HUES64 (cell line): ENCODE measurements at regions not wholly inside any gene's neighbourhood (a gene's known extent, or its start where the extent isn't known, plus 50 kb on each side); places are given as distances from the start of the nearest gene placed in this dataset.

Source experiments
- H3K27ac ChIP-seq: 2 replicates; pipeline ENCODE4 v1.7.0; 2013; ENCODE audit warnings: low read depth, low read length, inconsistent platforms
- H3K27me3 ChIP-seq: 2 replicates; pipeline ENCODE4 v1.6.1; 2013; ENCODE audit warnings: mild to moderate bottlenecking, low read length; ENCODE audit not compliant: insufficient read depth
- H3K36me3 ChIP-seq: 2 replicates; pipeline ENCODE4 v1.6.1; 2013; ENCODE audit warnings: mild to moderate bottlenecking, low read length; ENCODE audit not compliant: insufficient read depth
- H3K4me1 ChIP-seq: 2 replicates; pipeline ENCODE4 v1.6.1; 2013; ENCODE audit warnings: mild to moderate bottlenecking, low read length, moderate library complexity; ENCODE audit not compliant: insufficient read depth
- H3K4me3 ChIP-seq: 2 replicates; pipeline ENCODE4 v1.5.1; 2013; ENCODE audit warnings: mild to moderate bottlenecking, low read length, moderate library complexity
- H3K9ac ChIP-seq: 2 replicates; pipeline ENCODE4 v1.6.1; 2013; ENCODE audit warnings: mild to moderate bottlenecking, low read depth, low read length
- H3K9me3 ChIP-seq: 2 replicates; pipeline ENCODE4 v1.6.1; 2013; ENCODE audit warnings: low read depth, low read length; ENCODE audit not compliant: insufficient read depth
- WGBS: fragments of 150-250, 120-280 bp; methylation state at CpG from one replicate; pipeline ENCODE4 v1.1.7; 2013; ENCODE audit warnings: missing lambda C conversion rate; 5-methylcytosine and 5-hydroxymethylcytosine counted together

GRCh38 chr22:48490500-48491411 is 1336.9 kb downstream of the BRD1 start:
- Histone ChIP-seq H3K4me3 (peak overlapping the region; percentile 68), H3K9me3 (no peaks in the 10 kb centered on the region), H3K9ac (peak overlapping the region; percentile 34; the same call in 1 of the 2 replicates), H3K27me3 (peaks cover 41% of the 10 kb centered on the region), H3K36me3 (no peaks in the 10 kb centered on the region), H3K4me1 (peaks cover 11% of the 10 kb centered on the region), H3K27ac (no peak overlapping the region)
- 2% methylated on average over 49 of the region's 51 CpGs for WGBS

DNA sequence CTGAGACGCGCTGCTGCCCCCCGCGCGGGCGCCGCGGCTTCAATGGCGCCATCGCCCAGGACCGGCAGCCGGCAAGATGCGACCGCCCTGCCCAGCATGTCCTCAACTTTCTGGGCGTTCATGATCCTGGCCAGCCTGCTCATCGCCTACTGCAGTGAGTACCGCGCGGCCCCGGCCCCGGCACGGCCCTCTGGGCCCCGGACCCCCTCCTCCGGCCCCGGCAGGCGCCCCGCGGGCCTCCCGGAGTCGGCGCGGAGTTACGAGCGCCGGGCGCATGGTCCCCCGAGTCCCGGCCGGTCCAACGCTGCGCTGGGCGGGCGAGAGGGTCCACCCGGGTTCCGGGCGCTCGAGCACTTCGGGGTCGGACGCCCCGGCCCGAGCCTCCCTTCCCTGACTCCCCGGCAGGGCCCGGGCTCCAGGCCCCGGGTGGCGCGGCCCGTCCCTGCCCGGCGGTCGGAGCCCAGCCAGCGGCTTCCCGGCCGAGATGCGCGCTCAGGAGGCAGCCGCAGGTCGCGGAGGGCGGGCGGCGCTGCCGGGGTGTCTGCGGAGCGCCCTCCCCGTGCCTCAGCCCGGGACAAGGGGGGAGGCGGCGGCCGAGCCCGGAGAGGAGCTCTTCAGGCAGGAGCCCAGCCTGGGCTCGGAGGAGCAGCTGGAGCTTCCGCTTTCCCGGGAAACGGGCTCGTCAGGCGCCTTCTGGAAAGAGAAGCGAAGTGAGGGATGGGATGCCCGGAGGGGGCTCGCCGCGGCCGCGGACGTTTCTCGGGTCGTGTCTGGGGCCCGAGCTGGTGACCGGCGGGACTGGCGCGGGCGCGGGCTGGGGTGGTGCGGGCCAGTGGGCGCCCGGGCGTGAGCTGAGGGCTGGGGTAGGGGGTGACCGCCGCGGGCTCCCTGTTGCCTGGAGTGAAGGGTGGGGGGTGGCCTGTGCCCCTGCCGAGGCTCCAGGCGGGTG is 1337.8 kb downstream of the BRD1 start:
- Histone ChIP-seq H3K4me1 (peaks cover 11% of the 10 kb centered on the region), H3K27me3 (peaks cover 41% of the 10 kb centered on the region), H3K9ac (peak overlapping the region; percentile 72), H3K9me3 (no peaks in the 10 kb centered on the region), H3K4me3 (peak overlapping the region; percentile 68), H3K27ac (no peak overlapping the region), H3K36me3 (no peaks in the 10 kb centered on the region)
- under 1% methylated on average over 113 of the region's 113 CpGs for WGBS

DNA sequence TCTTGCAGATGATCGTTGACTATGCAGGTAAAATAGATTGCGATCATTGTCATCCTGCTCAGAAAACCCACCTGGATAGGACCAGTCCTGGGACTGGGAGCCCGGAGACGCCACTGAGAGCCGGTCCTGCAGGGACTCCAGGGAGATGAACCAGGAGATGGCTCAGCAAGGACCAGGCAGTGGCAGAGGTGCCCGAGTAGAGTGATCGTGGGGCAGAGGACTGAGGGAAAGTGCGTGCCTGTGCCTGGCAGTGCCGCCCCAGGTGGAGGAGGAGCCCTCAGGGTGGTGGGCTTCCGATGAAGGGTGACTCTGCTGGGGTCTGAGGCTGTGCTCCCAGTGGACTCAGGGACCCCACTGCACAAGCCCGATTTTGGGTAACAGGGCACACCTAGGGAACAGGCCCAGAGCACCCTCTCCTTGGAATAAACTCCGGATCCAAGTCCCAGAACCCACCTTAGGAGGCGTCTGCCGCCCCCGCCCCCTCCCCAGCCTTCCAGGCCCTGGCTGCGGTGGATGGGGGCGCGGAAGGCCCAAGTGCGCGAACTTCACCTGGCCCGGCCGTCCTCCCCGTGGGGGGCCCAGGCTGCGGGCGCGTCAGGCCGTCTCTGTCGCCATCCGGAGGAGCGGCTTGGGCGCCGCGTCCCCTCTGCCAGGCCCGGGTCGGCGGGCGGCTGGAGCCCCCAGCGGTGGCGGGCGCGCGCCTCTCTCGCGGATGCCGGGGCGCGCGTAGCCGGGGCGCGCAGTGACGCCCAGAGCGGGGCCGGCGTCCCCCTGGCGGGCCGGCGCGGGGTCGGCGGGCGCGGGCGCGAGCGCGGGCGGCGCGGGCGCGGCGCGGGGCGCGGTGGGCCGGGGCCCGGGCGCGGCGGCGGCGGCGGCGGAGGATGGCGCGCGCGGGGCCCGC is 1338.8 kb downstream of the BRD1 start:
- H3K36me3 ChIP-seq: no peaks in the 10 kb centered on the region
- no peaks in the 10 kb centered on the region for H3K9me3 ChIP-seq
- H3K4me1 ChIP-seq: peaks cover 14% of the 10 kb centered on the region
- H3K27ac ChIP-seq: no peak overlapping the region
- H3K27me3 ChIP-seq: peaks cover 41% of the 10 kb centered on the region
- no peak overlapping the region for H3K9ac ChIP-seq
- peak overlapping the region; percentile 68 for H3K4me3 ChIP-seq
- WGBS: 10% methylated on average over 90 of the region's 90 CpGs

GRCh38 chr22:48488149-48488551 is 1339.5 kb downstream of the BRD1 start:
- H3K9ac ChIP-seq: no peak overlapping the region
- no peaks in the 10 kb centered on the region for H3K9me3 ChIP-seq
- WGBS: 58% methylated on average over 5 of the region's 5 CpGs
- peaks cover 41% of the 10 kb centered on the region for H3K27me3 ChIP-seq
- H3K27ac ChIP-seq: no peak overlapping the region
- H3K4me1 ChIP-seq: peaks cover 15% of the 10 kb centered on the region
- no peak overlapping the region for H3K4me3 ChIP-seq
- no peaks in the 10 kb centered on the region for H3K36me3 ChIP-seq

GRCh38 chr22:48486558-48486957 is 1341.1 kb downstream of the BRD1 start:
- WGBS: 95% methylated on average over 4 of the region's 4 CpGs

DNA sequence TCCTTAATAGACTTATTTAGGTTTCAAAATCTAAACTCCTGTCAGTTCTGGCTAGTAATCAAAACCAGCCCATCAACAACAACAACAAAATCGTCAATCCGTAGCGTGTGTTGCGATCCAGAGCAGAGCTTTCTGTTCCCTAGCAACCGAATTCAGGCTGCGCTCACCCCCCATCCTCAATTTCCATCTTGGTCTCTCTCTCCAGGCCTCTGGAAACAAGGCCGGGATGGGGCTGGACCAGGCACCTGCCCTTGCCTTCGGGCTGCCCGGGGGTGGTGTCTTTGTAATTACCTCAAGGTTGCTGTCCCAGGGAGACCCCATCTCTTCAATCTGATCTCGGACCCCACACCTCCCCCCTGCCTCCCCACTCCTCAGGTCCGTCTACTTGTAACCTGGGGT is 1341.5 kb downstream of the BRD1 start:
- H3K27me3 ChIP-seq: peaks cover 31% of the 10 kb centered on the region
- H3K4me1 ChIP-seq: peaks cover 4% of the 10 kb centered on the region
- no peak overlapping the region for H3K4me3 ChIP-seq
- H3K27ac ChIP-seq: no peak overlapping the region
- no peak overlapping the region for H3K9ac ChIP-seq
- no peaks in the 10 kb centered on the region for H3K36me3 ChIP-seq
- no peaks in the 10 kb centered on the region for H3K9me3 ChIP-seq
- WGBS: 87% methylated on average over 11 of the region's 11 CpGs

More at GRCh38 chr22:48486558-48486957, 1341.1 kb downstream of the BRD1 start:
- Histone ChIP-seq H3K36me3 (no peaks in the 10 kb centered on the region), H3K9ac (no peak overlapping the region), H3K27me3 (peaks cover 36% of the 10 kb centered on the region), H3K4me3 (no peak overlapping the region), H3K9me3 (no peaks in the 10 kb centered on the region), H3K4me1 (peaks cover 8% of the 10 kb centered on the region), H3K27ac (no peak overlapping the region)

- H3K9ac ChIP-seq: no peak overlapping the region
- H3K27ac ChIP-seq: no peak overlapping the region
- peaks cover 4% of the 10 kb centered on the region for H3K4me1 ChIP-seq
- no peaks in the 10 kb centered on the region for H3K9me3 ChIP-seq
- peaks cover 24% of the 10 kb centered on the region for H3K27me3 ChIP-seq
- H3K36me3 ChIP-seq: no peaks in the 10 kb centered on the region
- WGBS: 74% methylated on average over 21 of the region's 22 CpGs
- H3K4me3 ChIP-seq: no peak overlapping the region
Observed at GRCh38 chr22:48485149-48486133, 1342.2 kb downstream of the BRD1 start.

GRCh38 chr22:48483764-48484528 is 1343.7 kb downstream of the BRD1 start:
- no peaks in the 10 kb centered on the region for H3K9me3 ChIP-seq
- H3K9ac ChIP-seq: no peak overlapping the region
- H3K4me1 ChIP-seq: peaks cover 4% of the 10 kb centered on the region
- no peaks in the 10 kb centered on the region for H3K36me3 ChIP-seq
- no peak overlapping the region for H3K27ac ChIP-seq
- no peak overlapping the region for H3K4me3 ChIP-seq
- WGBS: 69% methylated on average over 12 of the region's 12 CpGs
- H3K27me3 ChIP-seq: peaks cover 13% of the 10 kb centered on the region

- Histone ChIP-seq H3K9ac (no peak overlapping the region), H3K4me1 (peaks cover 4% of the 10 kb centered on the region), H3K36me3 (no peaks in the 10 kb centered on the region), H3K4me3 (no peak overlapping the region), H3K27me3 (peaks cover 2% of the 10 kb centered on the region), H3K27ac (no peak overlapping the region), H3K9me3 (no peaks in the 10 kb centered on the region)
- 100% methylated on average over 1 of the region's 2 CpGs for WGBS
Observed at GRCh38 chr22:48482771-48483170, 1344.9 kb downstream of the BRD1 start.
